Left ventricle myocardium inferior (tissue), 1 donor: ENCODE measurements at regions not wholly inside any gene's neighbourhood (a gene's known extent, or its start where the extent isn't known, plus 50 kb on each side); places are given as distances from the start of the nearest gene placed in this dataset.
"Not testable (repeated sequence)": the region's sequence is repeated elsewhere in the genome, so short reads cannot be mapped to it uniquely, and the experiment has no call there.

ENCODE experiments used
- DNase-seq: peaks from one replicate; pipeline ENCODE4 v3.0.0-alpha.2; 2020
- H3K27ac ChIP-seq: fragments of 200-600 bp; replicated peaks from 2 replicates; pipeline ENCODE4 v1.8.0; 2021
- H3K27me3 ChIP-seq: fragments of 200-600 bp; 2 replicates; pipeline ENCODE4 v1.8.0; 2021; ENCODE audit warnings: low read depth
- H3K36me3 ChIP-seq: fragments of 200-600 bp; 2 replicates; pipeline ENCODE4 v1.8.0; 2021
- H3K4me1 ChIP-seq: fragments of 200-600 bp; 2 replicates; pipeline ENCODE4 v1.8.0; 2021
- H3K4me3 ChIP-seq: fragments of 200-600 bp; 2 replicates; pipeline ENCODE4 v1.8.0; 2021; ENCODE audit warnings: mild to moderate bottlenecking, moderate library complexity
- H3K9me3 ChIP-seq: fragments of 200-600 bp; replicated peaks from 2 replicates; pipeline ENCODE4 v1.8.0; 2021
- CTCF ChIP-seq: fragments of 200-600 bp; IDR thresholded peaks from 2 replicates; pipeline ENCODE4 v1.8.0; 2021; ENCODE audit warnings: antibody characterized with exemption, mild to moderate bottlenecking, borderline replicate concordance
- intact Hi-C: fragments of 100-400 bp; cut with micrococcal nuclease; formaldehyde crosslinking; loops from one replicate; pipeline ENCODE4 v1.11.0; 2022
- donor health status: DM: no; HTN: yes; CAD: no; lungs with severe emphysema.

GRCh38 chr16:10297341-10298006 lies 88.4 kb upstream of the ATF7IP2 start:
- Histone ChIP-seq H3K36me3 (no peaks in the 10 kb centered on the region), H3K9me3 (peaks cover 1% of the 10 kb centered on the region), H3K27me3 (peaks cover 5% of the 10 kb centered on the region), H3K4me3 (no peak overlapping the region), H3K27ac (no peak overlapping the region), H3K4me1 (no peaks in the 10 kb centered on the region)
- TF ChIP-seq CTCF: no peak
- DNase-seq: no peak
- intact Hi-C loops: no loop called here

GRCh38 chr16:10300905-10301304 lies 85.0 kb upstream of the ATF7IP2 start:
- DNase-seq: no peak
- Histone ChIP-seq H3K4me1 (no peaks in the 10 kb centered on the region), H3K36me3 (no peaks in the 10 kb centered on the region), H3K27ac (no peak overlapping the region), H3K4me3 (no peak overlapping the region), H3K27me3 (peaks cover under 1% of the 10 kb centered on the region), H3K9me3 (no peaks in the 10 kb centered on the region)
- intact Hi-C loops: no loop called here
- TF ChIP-seq CTCF: no peak

GRCh38 chr16:10301547-10301946 lies 84.3 kb upstream of the ATF7IP2 start:
- H3K4me3 ChIP-seq, DNase-seq, intact Hi-C loops, H3K27ac ChIP-seq, H3K27me3 ChIP-seq, H3K4me1 ChIP-seq, H3K9me3 ChIP-seq, H3K36me3 ChIP-seq: not testable (repeated sequence)

GRCh38 chr16:10305912-10306311 lies 79.9 kb upstream of the ATF7IP2 start:
- no peaks in the 10 kb centered on the region for H3K36me3 ChIP-seq
- H3K9me3 ChIP-seq: no peaks in the 10 kb centered on the region
- intact Hi-C loops: no loop called here
- no peak overlapping the region for H3K4me3 ChIP-seq
- no peak for DNase-seq
- no peaks in the 10 kb centered on the region for H3K27me3 ChIP-seq
- no peak overlapping the region for H3K27ac ChIP-seq
- no peaks in the 10 kb centered on the region for H3K4me1 ChIP-seq
- TF ChIP-seq CTCF: no peak

GRCh38 chr16:10308305-10309193 lies 77.3 kb upstream of the ATF7IP2 start:
- Histone ChIP-seq H3K4me1 (no peaks in the 10 kb centered on the region), H3K36me3 (no peaks in the 10 kb centered on the region), H3K27me3 (no peaks in the 10 kb centered on the region), H3K9me3 (no peaks in the 10 kb centered on the region), H3K27ac (no peak overlapping the region), H3K4me3 (no peak overlapping the region)
- intact Hi-C loops: no loop called here
- TF ChIP-seq CTCF: no peak
- no peak for DNase-seq
